Effector CD8-positive, alpha-beta T cell (primary cell): ENCODE measurements at regions not wholly inside any gene's neighbourhood (a gene's known extent, or its start where the extent isn't known, plus 50 kb on each side); places are given as distances from the start of the nearest gene placed in this dataset.
"Not testable (repeated sequence)": the region's sequence is repeated elsewhere in the genome, so short reads cannot be mapped to it uniquely, and the experiment has no call there.

ENCODE experiments used
- DNase-seq: peaks from one replicate; lab custom pipeline; 2025; lab: John Stamatoyannopoulos, UW

DNA sequence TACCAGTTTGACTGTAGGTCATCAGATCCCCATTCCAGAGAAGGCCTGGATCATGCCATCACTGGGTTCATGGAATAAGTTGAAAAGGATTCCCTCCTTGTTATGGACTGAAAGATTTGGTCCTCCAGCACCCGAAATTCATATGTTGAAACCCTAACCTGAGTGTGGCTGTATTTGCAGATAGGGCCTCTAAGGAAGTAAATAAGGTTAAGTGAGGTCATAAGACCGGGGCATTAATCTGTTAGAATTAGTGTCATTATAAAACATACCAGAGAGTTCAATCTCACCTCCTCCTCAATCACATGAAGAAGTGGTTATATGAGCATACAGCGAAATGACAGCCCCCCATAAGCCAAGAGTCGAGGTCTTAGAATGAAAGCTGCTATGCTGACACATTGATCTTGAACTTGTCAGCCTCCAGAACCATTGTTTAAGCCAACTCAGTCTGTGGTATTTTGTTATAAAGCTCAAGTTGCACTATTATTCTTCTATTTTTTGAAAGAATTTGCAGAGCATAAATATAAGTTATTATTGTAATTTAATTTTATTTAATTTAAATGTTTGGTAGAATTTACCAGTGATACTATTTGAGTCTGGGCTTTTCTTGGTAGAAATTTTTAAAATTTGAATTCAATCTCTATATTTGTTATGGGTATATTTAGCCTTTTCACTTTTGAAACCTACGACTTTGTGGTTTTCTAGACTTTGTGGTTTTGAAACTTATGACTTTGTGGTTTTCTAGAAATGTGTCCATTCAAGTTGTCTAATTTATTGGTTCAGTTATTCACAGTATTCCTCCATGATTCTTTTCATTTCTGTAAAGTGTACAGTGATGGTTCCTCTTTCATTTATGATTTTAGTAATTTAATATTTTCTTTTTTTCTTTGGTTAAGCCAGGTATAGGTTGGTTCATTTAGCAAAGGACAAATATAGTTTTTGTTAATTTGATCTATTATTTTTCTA lies 1206.7 kb upstream of the CDH2 start:
- DNase-seq, result no peak

DNA sequence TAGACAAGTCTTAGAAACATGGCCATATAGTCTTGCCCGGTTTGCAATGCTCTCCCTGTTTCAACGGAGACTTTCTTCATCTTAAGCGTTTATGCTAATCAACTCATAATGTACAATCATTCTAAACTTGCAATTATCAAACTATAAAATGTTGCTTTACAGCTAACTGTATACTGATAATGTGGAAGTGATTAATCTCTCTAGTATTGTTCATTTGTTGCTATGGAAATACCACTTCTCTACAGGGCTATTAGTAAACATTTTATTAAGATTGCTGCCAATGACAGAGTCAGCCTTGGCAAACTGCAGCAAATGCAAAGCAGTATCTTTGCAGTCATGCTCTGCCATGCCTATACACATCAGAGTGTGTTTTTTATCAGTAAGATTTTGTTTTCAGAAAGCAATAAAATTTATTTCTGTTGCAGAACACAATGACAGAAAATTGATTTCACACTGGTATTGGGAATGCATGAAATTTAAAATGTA lies 1201.8 kb upstream of the CDH2 start:
- DNase-seq, result no peak

DNA sequence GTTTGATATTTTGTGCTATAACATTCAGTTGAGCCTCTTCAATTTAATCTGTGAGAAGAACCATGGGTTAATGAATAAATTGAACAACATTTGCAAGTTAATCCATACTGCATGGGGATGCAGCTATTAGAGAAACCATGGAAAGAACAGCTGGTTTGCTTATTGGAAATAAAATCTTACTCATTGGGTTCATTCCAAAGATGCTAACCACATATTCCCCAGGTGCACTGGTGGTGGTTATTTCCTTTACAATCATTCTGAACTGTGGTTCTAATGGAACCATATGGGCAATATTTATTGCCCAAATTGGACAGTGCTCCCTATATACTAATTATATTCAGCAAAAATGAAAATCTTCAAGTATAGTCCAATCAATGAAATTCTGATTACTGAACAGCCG lies 1200.4 kb upstream of the CDH2 start:
- no peak for DNase-seq

DNA sequence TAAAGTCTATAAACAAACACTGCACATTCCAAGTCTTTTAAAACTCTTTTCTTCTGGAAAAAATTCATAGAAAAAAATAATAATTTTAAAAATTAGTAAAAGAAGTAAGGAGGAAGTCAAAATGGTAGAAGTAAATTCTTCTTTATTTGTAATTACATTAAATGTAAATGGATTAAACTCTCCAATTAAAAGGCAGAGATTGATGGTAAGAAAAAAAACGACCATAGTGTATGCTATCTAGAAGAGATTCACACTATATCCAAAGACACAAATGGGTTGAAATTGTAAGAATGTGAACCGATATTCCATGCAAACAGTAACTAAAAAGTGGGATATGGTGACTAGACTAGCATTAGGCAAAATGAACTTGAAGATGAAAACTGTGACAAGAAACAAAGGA lies 1196.1 kb upstream of the CDH2 start:
- no peak for DNase-seq

DNA sequence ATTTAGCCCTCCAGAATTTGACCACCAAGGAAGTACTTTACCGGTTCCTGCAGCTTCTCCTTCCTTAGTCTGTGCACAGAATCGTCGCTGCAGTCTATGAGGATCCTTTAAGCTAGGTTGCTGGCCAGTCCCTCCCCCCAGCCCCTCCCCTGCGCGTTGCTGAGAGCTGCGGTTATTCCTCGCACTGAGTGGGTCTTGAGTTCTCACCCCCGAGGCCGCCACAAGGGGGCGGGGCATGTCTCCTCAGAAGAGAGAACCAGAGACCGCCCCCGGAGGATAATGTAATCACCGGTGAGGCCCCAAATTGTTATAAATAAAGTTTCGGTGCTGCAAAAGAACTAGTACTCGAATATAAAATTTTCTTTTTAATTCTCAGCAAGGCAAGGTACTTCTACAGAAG lies 1184.9 kb upstream of the CDH2 start:
- no peak for DNase-seq

DNA sequence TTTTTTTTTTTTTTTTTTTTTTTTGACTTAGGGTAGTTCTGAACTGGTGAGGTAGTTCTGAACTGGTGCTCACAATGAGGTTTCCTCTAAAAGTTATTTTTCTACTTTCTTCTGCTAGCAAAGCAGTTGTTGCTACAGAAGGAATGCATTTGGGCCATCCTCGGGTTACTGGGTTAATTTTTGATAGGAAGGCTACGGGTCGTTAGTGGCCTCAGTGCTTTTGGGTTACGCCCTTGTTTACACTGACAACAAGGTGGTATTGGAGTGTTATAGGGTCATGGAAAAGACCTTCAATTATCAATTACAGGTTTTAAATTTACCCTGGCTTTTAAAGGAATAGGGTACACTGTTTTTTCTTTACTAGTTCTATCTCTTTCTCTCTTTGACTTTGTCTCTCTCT lies 1183.7 kb upstream of the CDH2 start:
- not testable (repeated sequence) for DNase-seq

DNA sequence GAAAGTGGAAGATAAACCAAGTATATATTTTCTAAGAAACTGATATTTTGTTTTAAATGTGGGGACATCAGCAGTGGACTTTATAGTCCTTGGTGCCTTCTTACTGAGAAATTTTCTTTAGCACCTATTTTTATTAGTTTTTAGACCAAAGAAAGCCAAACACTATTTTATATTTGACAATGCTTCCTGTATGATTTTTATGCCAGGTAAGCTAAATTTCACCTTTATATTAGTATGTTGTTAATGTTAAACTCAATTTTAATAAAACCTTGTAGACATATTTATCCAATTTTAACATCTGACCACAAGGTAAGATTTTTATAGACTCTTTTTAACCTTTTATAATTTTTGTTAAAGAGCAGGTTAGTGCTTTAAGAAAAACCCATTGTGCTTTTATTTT lies 1182.3 kb upstream of the CDH2 start:
- not testable (repeated sequence) for DNase-seq

DNA sequence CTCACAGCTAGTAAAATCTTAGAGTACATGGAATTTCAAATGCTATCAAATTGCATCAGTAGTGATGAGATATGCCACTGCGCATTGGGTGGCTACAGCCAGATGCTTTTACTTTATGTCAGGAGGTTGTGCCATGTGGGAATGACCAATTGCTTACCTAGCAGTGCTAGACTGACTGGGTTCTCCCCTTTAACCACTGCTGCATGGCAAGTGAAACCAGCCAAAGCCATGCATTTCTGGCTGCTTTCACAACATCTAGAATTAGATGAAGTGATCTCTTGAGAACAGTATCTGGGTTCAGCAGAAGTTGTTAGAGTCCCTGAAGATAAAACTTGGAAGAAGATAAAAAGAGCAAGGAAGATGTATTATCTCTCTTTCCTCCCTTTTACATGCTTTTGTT lies 1174.2 kb upstream of the CDH2 start:
- no peak for DNase-seq

DNA sequence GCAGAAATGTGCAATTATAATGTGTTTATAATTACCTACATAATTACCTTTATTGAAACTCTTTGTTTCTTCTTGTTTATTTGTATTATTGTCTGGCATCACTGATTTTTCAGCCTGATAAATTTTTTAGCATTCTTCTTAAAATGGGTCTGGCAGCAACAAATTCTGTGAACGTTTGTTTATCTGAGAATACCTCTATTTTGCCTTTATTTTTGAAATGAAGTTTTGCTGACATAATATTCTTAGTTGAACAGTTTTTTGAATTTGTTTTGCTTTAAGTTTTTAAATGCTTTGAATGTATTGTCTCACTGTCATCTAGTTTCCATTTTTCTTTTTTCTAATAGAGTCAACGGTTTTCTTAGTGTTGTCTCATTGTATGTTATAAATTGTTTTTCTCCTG lies 1152.0 kb upstream of the CDH2 start:
- no peak for DNase-seq

DNA sequence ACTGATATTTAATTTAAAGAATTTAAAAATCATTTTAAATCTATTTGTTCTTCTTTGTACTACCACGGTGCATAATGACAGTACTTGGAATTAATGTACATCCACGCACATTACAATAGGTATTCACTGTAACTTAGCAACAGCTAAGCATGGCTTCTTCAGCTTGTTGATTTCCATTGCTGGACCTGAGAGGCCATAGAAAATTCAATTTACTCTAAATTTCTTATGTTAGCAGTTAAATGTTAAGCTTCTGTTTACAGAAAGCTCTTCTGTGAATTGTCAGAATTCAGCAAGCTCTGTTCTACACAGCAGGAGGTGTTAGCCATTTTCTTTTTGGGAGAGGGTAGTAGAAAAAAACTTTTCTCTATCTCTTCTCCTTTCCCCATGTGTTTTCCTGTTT lies 1149.3 kb upstream of the CDH2 start:
- no peak for DNase-seq

DNA sequence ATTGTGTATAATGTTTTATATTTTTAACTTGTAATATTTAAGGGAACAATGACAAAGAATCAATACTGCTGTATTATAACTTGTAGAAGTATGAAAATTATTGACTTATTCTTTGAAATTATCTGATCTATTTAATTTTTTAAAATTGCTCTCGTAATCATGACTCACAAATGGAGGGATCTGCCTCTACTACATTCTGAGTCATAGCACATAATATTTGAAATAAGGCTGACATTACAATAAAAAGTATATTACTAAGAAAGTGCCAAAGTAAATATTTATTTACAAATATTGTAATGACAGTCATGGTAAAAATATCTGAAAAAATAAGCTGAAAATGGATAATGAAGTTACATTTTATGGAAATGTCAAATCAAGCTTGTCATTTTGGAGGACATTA lies 1144.6 kb upstream of the CDH2 start:
- no peak for DNase-seq

DNA sequence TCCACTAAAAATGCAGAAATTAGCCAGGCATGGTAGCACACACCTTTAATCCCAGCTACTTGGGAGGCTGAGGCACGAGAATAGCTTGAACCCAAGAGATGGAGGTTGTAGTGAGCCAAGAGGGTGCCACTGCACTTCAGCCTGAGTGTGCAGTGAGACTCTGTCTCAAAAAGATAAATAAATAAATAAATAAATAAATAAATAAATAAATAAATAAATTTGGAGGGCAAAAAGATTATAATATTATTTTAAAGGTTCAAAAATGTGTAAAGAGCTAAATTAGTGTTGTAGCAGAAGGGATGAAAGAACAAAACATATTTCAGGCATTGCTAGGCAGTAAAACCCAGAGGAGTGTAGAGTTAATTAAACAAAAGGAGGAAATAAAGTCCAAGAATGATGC lies 1136.4 kb upstream of the CDH2 start:
- DNase-seq, result no peak

DNA sequence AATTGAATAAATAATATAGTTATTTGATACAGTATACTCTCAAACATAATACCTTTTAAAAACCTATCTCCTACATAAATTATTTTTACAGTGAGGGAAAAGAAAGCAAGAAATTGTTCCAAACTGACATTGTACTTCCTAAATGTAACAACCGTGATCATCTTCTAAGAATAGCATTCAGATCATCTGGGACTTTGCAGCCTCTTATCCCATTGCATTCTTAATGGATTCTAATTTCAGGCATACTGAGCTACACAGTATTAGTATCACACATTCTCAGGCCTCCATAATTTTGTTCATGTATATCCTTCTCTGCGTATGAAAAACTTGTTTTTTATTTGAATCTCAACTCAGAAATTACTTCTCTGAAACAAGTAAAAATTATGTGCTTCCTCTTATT lies 1134.7 kb upstream of the CDH2 start:
- no peak for DNase-seq

DNA sequence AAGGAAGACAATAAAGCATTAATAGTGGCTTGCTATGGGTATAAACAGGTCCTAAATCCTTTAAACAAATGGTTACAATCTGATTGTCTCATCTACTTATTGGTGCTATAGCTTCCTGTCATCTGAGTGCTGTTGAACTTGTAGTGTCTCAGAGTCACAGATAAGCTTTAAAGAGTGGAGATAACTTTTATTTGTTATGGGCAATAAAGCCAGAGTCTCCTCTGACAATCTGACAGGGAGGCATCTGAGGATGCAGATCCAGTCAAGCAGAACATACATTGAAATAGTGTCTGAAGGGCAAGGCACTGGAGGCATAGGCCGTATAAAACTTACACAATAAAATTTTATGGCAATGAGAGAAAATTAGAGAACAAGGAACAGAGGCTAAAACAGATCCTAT lies 1132.4 kb upstream of the CDH2 start:
- DNase-seq, result no peak

DNA sequence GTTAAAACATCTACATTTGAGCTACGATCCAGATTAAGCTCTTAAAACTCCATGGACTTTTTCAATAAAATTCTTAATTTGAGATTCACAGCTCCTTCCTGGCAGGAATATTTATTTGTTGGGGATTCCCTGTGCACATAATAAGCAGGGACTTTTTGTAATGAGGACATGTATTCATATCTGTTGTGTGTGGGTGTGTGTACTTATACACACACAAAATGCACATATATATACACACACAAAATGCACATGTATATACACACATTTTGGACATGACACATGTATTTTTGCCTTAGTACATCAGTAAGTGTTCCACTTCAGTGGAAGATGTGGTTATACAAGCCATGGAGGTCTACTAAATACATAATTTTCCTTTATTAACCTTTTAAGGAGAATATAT lies 1131.1 kb upstream of the CDH2 start:
- DNase-seq, result no peak

DNA sequence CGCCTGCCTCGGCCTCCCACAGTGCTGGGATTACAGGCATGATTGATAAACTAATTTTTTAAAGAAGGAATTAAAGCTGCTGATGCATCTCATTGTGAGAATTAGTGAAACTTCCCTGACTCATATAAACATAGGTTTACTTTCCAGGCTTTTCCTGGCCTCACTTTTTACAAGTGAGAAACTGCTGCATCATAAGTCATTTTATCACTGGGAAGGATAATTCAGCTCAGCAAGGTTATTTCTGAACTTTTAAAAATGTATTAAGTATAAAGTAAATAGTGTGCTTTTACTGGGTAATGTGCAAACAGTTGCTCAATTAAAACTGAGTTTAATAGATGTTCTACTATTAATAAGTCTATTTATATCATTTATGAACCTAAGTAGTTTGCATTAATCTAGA lies 1130.3 kb upstream of the CDH2 start:
- no peak for DNase-seq

DNA sequence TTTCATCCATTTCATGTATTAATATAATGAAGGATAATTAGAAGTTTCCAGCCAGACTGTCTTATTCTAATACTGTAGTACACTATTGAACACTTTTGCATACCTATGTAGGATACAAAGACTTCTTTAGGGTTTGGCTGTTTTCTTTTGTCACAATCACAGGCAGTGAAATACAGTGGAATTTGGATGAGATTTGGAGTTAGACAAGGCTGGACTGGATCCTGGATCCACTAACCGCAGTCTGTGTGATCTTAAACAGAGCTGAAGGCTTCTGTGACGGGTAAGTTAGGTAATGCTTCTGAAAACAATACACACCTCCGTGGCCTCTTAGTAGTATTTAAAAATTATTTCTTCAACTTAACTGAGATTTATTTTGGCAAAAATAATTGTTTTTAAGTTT lies 1128.6 kb upstream of the CDH2 start:
- no peak for DNase-seq

DNA sequence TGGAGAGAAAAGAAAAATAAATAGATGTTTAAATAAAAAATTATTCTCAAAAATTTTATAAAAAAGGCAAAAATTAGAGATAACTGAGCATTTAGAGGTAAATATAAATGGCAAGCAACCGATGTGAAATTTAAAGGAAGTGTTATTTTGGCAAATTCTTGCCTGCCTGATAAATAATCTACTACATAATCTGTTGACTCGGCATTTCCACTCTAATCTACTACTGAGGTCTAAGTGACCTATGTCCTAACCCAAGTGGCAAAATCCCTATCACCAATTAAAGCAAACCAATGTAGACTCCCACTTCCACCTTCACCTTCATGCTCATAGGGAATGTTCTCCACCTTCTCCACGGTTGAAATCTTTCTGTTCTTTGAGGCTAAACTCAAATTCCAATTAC lies 1124.1 kb upstream of the CDH2 start:
- no peak for DNase-seq

DNA sequence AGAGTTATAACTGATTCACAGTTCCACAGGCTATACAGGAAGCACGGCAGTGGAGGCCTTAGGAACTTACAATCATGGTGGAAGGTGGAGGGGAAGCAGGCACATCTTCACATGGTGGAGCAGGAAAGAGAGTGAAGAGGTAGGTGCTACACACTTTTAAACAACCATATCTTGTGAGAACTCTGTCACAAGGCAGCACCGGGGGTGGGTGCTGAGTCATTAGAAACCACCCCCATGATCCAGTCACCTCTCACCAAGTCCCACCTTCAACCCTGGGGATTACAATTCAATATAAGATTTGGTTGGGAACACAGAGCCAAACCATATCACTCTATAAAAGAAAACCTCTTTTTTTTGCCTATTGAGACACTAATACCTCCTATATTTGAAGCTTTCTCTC lies 1108.5 kb upstream of the CDH2 start:
- DNase-seq, result no peak

DNA sequence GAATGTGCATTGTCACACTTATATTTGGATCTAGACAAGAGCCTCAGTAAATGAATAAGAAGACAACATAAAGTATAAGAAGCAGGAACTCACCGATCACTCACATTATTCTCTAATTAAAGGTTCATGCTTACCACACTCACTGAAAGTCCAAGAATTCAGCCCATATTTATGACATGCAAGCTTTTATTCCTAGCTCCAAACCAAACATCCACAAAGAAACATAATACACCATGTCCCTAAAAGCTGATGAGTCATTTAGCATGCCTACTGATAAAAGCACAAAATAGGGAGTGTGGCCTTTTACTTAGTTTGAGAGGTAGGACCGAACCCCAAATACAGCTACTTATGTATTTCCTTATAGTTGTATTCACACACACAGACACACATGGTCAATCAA lies 1094.6 kb upstream of the CDH2 start:
- DNase-seq, result no peak

DNA sequence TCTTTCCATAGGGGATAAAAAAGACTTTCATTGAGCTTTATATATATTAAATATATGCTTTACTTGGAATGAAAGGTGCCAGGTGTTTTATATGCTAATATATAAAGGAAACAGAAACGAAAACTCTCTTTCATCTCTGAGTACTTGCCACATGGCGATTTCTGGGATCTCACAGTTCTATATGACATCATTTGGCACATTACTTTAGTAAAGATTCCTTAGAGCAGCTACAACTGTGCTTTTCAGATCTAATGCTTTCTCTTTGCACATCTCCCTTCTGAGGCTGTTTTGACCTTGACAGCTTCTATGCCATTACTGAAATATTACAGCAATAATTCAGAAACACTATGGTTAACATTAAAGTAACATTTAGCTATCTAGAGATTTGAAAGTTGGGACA lies 1082.9 kb upstream of the CDH2 start:
- no peak for DNase-seq

DNA sequence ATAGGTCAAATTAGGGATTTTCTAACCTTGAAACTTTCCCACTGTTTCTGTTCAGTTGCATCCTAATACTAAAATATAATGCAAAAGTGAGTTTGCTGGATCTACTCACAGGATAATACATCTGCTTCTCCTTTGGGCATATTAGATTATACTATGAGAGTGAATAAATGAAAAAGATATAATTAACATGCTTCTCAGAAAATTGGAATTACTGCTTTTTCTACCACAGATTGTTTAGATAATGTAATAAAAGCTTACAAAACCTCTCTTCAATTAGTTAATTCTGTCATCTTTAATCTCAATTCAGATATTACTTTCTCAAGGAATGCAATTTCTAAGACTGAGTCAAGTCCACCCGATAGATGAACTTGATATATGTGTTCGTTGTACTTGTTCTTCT lies 1077.2 kb upstream of the CDH2 start:
- DNase-seq, result no peak

DNA sequence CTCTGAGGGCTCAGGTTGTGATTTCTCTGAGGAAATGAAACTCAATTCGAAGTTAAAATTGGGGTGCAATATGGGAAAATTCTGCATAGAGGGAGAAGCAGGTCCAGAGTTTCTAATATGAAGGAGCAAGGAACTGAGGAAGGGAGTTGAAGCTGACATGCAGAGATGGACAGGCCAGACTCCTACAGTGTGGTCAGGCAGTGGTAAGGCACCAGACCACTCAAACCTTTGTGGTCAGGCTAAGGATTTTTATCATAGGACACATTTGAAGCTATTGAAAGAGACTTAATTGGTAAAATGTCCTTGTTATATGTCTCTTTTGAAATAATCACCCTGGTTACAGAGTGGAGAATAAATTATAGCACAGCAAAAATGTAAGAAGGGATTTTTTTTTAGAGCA lies 1074.8 kb upstream of the CDH2 start:
- DNase-seq, result no peak

DNA sequence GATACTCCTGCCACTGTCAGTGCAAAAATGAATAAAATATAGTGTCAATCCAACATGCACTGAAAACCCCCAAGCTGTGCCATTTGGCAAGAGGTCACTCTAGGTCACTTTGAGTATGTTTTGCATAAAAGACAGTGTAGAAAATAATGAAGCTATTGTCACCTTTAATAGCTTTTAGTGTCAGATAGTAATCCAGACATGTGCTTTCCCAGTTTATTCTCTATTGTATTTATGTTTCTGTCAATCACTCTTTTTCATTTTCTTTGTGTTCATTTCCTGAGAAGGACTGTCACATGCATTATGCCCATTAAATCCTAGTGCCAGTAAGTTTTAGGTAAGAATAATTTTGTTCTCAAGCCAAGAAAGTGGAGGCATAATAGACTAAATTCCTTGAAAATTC lies 1073.9 kb upstream of the CDH2 start:
- no peak for DNase-seq
